CD4-positive, alpha-beta T cell (primary cell): ENCODE measurements at regions not wholly inside any gene's neighbourhood (a gene's known extent, or its start where the extent isn't known, plus 50 kb on each side); places are given as distances from the start of the nearest gene placed in this dataset.
"Not testable (repeated sequence)": the region's sequence is repeated elsewhere in the genome, so short reads cannot be mapped to it uniquely, and the experiment has no call there.

Source experiments
- ATAC-seq: fragments of 200-7000 bp; cut with Tn5 transposase; one replicate; pipeline ENCODE4 v1.10.0; 2022; ENCODE audit warnings: mild to moderate bottlenecking; ENCODE audit not compliant: poor library complexity
- CTCF ChIA-PET: fragments of 350-600 bp; sonication (Branson Sonifier 250); formaldehyde crosslinking; loops from one replicate; lab custom pipeline; 2021; ENCODE audit warnings: antibody characterized with exemption, inconsistent platforms; lab: Charles Lee
- POLR2A ChIA-PET: fragments of 350-600 bp; sonication (Branson Sonifier 250); formaldehyde crosslinking; loops from one replicate; lab custom pipeline; 2021; ENCODE audit warnings: antibody characterized with exemption, inconsistent platforms; lab: Charles Lee
- DNase-seq, 14 experiments: peaks; one replicate each; pipeline ENCODE4 v3.0.0-alpha.2; 2013 to 2020; ENCODE audit warnings: mixed read lengths in 2 of 14
- H3K27ac ChIP-seq, 2 donors: one replicate each; pipeline versions ENCODE4 v1.5.1 to v1.7.0; 2013; ENCODE audit warnings: low read length in 2 of 2, low read depth in 1 of 2, mild to moderate bottlenecking in 1 of 2
- H3K27me3 ChIP-seq, 2 experiments: 1 replicate in 1 of 2; 2 replicates in 1 of 2; pipeline versions ENCODE4 v1.6.1 to v1.7.0; 2013; ENCODE audit warnings: low read length in 2 of 2, control low read depth in 1 of 2, mild to moderate bottlenecking in 1 of 2, moderate library complexity in 1 of 2; ENCODE audit not compliant: insufficient read depth in 2 of 2, control insufficient read depth in 1 of 2
- H3K36me3 ChIP-seq: one replicate; pipeline ENCODE4 v1.6.1; 2013; ENCODE audit warnings: low read length, control low read depth; ENCODE audit not compliant: insufficient read depth
- H3K4me1 ChIP-seq: one replicate; pipeline ENCODE4 v1.6.1; 2013; ENCODE audit warnings: low read length, control low read depth; ENCODE audit not compliant: insufficient read depth
- H3K4me3 ChIP-seq: one replicate; pipeline ENCODE4 v1.5.1; 2013; ENCODE audit warnings: mild to moderate bottlenecking, low read length, moderate library complexity
- H3K9me3 ChIP-seq, 2 experiments: 1 replicate in 1 of 2; 2 replicates in 1 of 2; pipeline versions ENCODE4 v1.6.1 to v1.7.0; 2013; ENCODE audit warnings: low read length in 2 of 2, mild to moderate bottlenecking in 2 of 2, control low read depth in 1 of 2, moderate library complexity in 1 of 2; ENCODE audit not compliant: control insufficient read depth in 1 of 2, insufficient read depth in 1 of 2
- H3K27ac Mint-ChIP-seq: one replicate; pipeline ENCODE4 v1.8.0; 2020; ENCODE audit warnings: mixed read lengths
- H3K27me3 Mint-ChIP-seq: one replicate; pipeline ENCODE4 v1.8.0; 2021; ENCODE audit warnings: mixed read lengths
- H3K36me3 Mint-ChIP-seq: one replicate; pipeline ENCODE4 v1.8.0; 2021; ENCODE audit warnings: low read depth, mixed read lengths
- H3K4me1 Mint-ChIP-seq: one replicate; pipeline ENCODE4 v1.8.0; 2021; ENCODE audit warnings: low read depth, mixed read lengths
- H3K4me3 Mint-ChIP-seq: one replicate; pipeline ENCODE4 v1.8.0; 2020; ENCODE audit warnings: mild to moderate bottlenecking, mixed read lengths
- H3K9me3 Mint-ChIP-seq: one replicate; pipeline ENCODE4 v1.8.0; 2020; ENCODE audit warnings: mixed read lengths
- intact Hi-C, 2 experiments: fragments of 100-400 bp; cut with DNase I in 1 of 2; cut with micrococcal nuclease in 1 of 2; formaldehyde crosslinking; loops; one replicate each; pipeline versions ENCODE4 v1.15.1 to v1.9.0; 2023 to 2025; cut with DNase I, micrococcal nuclease
- TF ChIP-seq, protein P1 (sequence below): fragments of 200-600 bp; IDR thresholded peaks from one replicate; pipeline ENCODE4 v1.8.0; 2022; ENCODE audit warnings: antibody characterized with exemption, mild to moderate bottlenecking

DNA sequence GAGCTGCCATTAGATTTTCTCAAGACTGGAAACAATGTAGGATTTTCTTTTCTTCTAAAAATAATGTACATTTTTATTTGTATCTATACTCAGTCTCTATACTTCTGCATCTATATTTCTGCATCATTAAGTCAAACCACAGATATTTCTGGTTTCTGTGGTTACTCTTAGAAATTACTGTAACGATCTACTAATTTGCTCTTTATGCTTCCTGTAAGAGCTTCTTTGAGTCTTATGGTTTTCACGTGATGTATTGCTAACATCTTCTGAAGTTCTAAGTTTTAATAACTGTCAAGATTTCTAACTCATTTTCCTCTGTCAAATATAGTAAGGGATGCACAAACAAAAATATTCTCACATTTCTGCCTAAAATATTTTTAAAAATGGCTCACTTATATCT lies 1144.5 kb downstream of the HACE1 start:
- TF ChIP-seq, protein P1, sequence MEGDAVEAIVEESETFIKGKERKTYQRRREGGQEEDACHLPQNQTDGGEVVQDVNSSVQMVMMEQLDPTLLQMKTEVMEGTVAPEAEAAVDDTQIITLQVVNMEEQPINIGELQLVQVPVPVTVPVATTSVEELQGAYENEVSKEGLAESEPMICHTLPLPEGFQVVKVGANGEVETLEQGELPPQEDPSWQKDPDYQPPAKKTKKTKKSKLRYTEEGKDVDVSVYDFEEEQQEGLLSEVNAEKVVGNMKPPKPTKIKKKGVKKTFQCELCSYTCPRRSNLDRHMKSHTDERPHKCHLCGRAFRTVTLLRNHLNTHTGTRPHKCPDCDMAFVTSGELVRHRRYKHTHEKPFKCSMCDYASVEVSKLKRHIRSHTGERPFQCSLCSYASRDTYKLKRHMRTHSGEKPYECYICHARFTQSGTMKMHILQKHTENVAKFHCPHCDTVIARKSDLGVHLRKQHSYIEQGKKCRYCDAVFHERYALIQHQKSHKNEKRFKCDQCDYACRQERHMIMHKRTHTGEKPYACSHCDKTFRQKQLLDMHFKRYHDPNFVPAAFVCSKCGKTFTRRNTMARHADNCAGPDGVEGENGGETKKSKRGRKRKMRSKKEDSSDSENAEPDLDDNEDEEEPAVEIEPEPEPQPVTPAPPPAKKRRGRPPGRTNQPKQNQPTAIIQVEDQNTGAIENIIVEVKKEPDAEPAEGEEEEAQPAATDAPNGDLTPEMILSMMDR, result no peak
- Mint-ChIP-seq H3K27ac (no peak overlapping the region), H3K27me3 (no peaks in the 10 kb centered on the region), H3K36me3 (no peaks in the 10 kb centered on the region), H3K4me3 (no peak overlapping the region), H3K9me3 (peaks cover 5% of the 10 kb centered on the region), H3K4me1 (no peaks in the 10 kb centered on the region)
- DNase-seq (no peak), ATAC-seq (no peak)
- intact Hi-C loops, result no loop called here
- Histone ChIP-seq H3K4me1 (no peaks in the 10 kb centered on the region), H3K36me3 (no peaks in the 10 kb centered on the region), H3K27me3 (no peaks in the 10 kb centered on the region), H3K9me3 (no peaks in the 10 kb centered on the region), H3K27ac (no peak overlapping the region), H3K4me3 (no peak overlapping the region)
- ChIA-PET CTCF (no interaction called here), POLR2A (no interaction called here)

DNA sequence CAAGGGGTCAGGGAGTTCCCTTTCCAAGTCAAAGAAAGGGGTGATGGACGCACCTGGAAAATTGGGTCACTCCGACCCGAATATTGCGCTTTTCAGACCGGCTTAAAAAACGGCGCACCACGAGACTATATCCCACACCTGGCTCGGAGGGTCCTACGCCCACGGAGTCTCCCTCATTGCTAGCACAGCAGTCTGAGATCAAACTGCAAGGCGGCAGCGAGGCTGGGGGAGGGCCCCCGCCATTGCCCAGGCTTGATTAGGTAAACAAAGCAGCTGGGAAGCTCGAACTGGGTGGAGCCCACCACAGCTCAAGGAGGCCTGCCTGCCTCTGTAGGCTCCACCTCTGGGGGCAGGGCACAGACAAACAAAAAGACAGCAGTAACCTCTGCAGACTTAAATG lies 1150.5 kb downstream of the HACE1 start:
- POLR2A ChIA-PET, H3K27ac ChIP-seq, DNase-seq, H3K27me3 ChIP-seq, intact Hi-C loops, H3K4me1 Mint-ChIP-seq, H3K27me3 Mint-ChIP-seq, CTCF ChIA-PET, H3K9me3 Mint-ChIP-seq, H3K4me3 ChIP-seq, H3K36me3 Mint-ChIP-seq, H3K36me3 ChIP-seq, ATAC-seq, H3K4me1 ChIP-seq, H3K4me3 Mint-ChIP-seq, H3K9me3 ChIP-seq, H3K27ac Mint-ChIP-seq: not testable (repeated sequence)

DNA sequence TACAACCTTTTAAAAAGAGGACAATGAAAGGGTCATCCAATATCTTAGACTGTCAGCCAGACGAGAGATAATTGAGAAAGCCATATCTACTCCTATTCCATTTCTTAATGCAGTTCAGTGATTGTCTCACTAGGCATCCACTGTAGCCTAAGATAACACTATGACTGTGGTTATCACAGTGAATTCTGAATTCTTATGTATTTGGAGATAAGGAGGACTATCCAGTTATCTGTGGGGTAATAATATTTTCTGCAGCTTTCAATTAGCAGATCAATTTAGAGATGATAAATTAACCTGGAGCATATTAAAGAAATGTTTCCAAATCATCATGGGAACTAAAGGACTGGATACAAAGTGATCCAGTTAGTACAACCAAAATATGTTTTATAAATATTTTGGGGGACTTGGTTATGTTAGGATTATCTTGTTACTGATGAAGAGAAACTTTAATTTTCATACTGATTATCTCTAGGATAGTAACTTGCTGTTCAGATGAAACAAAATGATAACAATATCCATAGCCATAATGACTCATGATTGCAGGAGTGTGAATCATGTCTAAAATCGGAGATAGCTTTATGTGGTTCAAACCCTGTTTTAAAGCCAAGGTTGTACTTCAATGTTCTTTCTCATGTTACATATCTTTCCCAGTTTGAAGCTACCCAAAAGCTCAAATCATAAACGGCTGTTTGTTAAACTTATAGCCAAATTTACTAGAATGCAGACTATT lies 1152.0 kb downstream of the HACE1 start:
- DNase-seq, result no peak
- Mint-ChIP-seq H3K9me3 (no peaks in the 10 kb centered on the region), H3K4me1 (no peaks in the 10 kb centered on the region), H3K27ac (no peak overlapping the region), H3K27me3 (no peaks in the 10 kb centered on the region), H3K36me3 (no peaks in the 10 kb centered on the region), H3K4me3 (no peak overlapping the region)
- Histone ChIP-seq H3K36me3 (no peaks in the 10 kb centered on the region), H3K4me3 (no peak overlapping the region), H3K27me3 (no peaks in the 10 kb centered on the region), H3K27ac (no peak overlapping the region), H3K4me1 (no peaks in the 10 kb centered on the region), H3K9me3 (peaks cover 0 to 3% of the 10 kb centered on the region in 2 experiments)
- ChIA-PET CTCF (no interaction called here), POLR2A (no interaction called here)
- intact Hi-C loops, result no loop called here
- TF ChIP-seq, protein P1, result no peak
- ATAC-seq, result no peak

DNA sequence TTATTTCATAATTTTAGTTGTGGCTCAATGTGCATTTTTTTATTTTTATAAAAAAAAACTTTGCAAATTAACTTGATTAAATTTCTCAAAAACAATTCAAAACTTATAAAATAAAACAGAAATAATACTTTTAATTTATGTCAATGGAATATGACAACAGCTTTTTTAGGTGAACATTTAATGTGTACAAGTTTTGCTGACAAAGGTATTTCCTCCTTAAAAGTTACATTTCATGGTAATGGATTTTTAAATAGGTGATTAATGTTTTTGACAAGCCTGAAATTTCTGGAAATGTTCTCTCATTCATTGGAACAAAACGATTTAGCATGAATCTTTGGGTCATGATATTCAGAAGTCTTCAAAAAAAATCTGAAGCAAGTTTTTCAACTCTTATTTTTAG lies 1160.0 kb downstream of the HACE1 start:
- no peaks in the 10 kb centered on the region for H3K4me1 ChIP-seq
- no peaks in the 10 kb centered on the region for H3K36me3 ChIP-seq
- no peaks in the 10 kb centered on the region for H3K27me3 ChIP-seq
- Mint-ChIP-seq H3K4me1 (no peaks in the 10 kb centered on the region), H3K27me3 (no peaks in the 10 kb centered on the region), H3K4me3 (no peak overlapping the region), H3K9me3 (no peaks in the 10 kb centered on the region), H3K27ac (no peak overlapping the region), H3K36me3 (no peaks in the 10 kb centered on the region)
- H3K27ac ChIP-seq, result no peak overlapping the region
- no peak for DNase-seq
- intact Hi-C loops, result no loop called here
- H3K4me3 ChIP-seq, result no peak overlapping the region
- H3K9me3 ChIP-seq, result peaks cover 0 to 4% of the 10 kb centered on the region in 2 experiments
- TF ChIP-seq, protein P1, result no peak
- ChIA-PET POLR2A (no interaction called here), CTCF (no interaction called here)
- ATAC-seq, result no peak
